ENCODE measurements at regions not wholly inside any gene's neighbourhood (a gene's known extent, or its start where the extent isn't known, plus 50 kb on each side); places are given as distances from the start of the nearest gene placed in this dataset.

GRCh38 chr5:3931976-3932375 is 336.3 kb downstream of the IRX1 start:
- no peak for TF ChIP-seq EP300 (IDR thresholded peaks at IDR 0.05)
- no peak for TF ChIP-seq POLR2AphosphoS5 (IDR thresholded peaks at IDR 0.05)
